Smooth muscle cell (in vitro differentiated cells): ENCODE measurements at regions not wholly inside any gene's neighbourhood (a gene's known extent, or its start where the extent isn't known, plus 50 kb on each side); places are given as distances from the start of the nearest gene placed in this dataset.
"Not testable (repeated sequence)": the region's sequence is repeated elsewhere in the genome, so short reads cannot be mapped to it uniquely, and the experiment has no call there.

Experiments
- DNase-seq: peaks from one replicate; lab custom pipeline; 2025; ENCODE audit not compliant: unreplicated experiment; lab: John Stamatoyannopoulos, UW
- H2AFZ ChIP-seq: fragments of 200-600 bp; sonication (generic); 2 replicates; pipeline ENCODE4 v1.6.0; 2016; ENCODE audit warnings: antibody characterized with exemption, low read depth, mild to moderate bottlenecking
- H3F3A ChIP-seq: fragments of 200-600 bp; sonication (generic); 2 replicates; pipeline ENCODE4 v1.6.0; 2017; ENCODE audit warnings: antibody characterized with exemption, low read depth
- H3K27ac ChIP-seq: fragments of 200-600 bp; sonication (generic); 2 replicates; pipeline ENCODE4 v1.5.1; 2016; ENCODE audit warnings: low read depth, mild to moderate bottlenecking
- H3K27me3 ChIP-seq: fragments of 200-600 bp; sonication (generic); 2 replicates; pipeline ENCODE4 v1.6.1; 2016; ENCODE audit warnings: low read depth, mild to moderate bottlenecking
- H3K36me3 ChIP-seq: fragments of 200-600 bp; sonication (generic); 2 replicates; pipeline ENCODE4 v1.5.1; 2016; ENCODE audit warnings: low read depth
- H3K4me1 ChIP-seq: fragments of 200-600 bp; sonication (generic); 2 replicates; pipeline ENCODE4 v1.5.1; 2016; ENCODE audit warnings: low read depth
- H3K4me2 ChIP-seq: fragments of 200-600 bp; sonication (generic); 2 replicates; pipeline ENCODE4 v1.6.0; 2016; ENCODE audit warnings: mild to moderate bottlenecking
- H3K4me3 ChIP-seq: fragments of 200-600 bp; sonication (generic); 2 replicates; pipeline ENCODE4 v1.5.1; 2016; ENCODE audit warnings: mild to moderate bottlenecking
- H3K79me2 ChIP-seq: fragments of 200-600 bp; sonication (generic); 2 replicates; pipeline ENCODE4 v1.6.0; 2016; ENCODE audit warnings: low read depth, mild to moderate bottlenecking
- H3K9ac ChIP-seq: fragments of 200-600 bp; sonication (generic); 2 replicates; pipeline ENCODE4 v1.6.0; 2016; ENCODE audit warnings: low read depth
- H3K9me3 ChIP-seq: fragments of 200-600 bp; sonication (generic); replicated peaks from 2 replicates; pipeline ENCODE4 v1.5.1; 2016; ENCODE audit warnings: low read depth
- H4K20me1 ChIP-seq: fragments of 200-600 bp; sonication (generic); 2 replicates; pipeline ENCODE4 v1.6.0; 2016; ENCODE audit warnings: low read depth
- CTCF ChIP-seq: fragments of 200-600 bp; sonication (generic); IDR thresholded peaks from 2 replicates; pipeline ENCODE4 v1.5.1; 2017; ENCODE audit warnings: borderline replicate concordance, mild to moderate bottlenecking, antibody characterized with exemption; ENCODE audit not compliant: insufficient read depth, poor library complexity, severe bottlenecking
- WGBS: methylation state at CpG from one replicate; pipeline ENCODE4 v1.1.7; 2016; ENCODE audit warnings: low lambda C conversion rate; 5-methylcytosine and 5-hydroxymethylcytosine counted together

GRCh38 chr21:28066076-28066475, 926.6 kb downstream of the LTN1 start:
- H3K79me2 ChIP-seq = no peaks in the 10 kb centered on the region
- no peak overlapping the region for H3K9ac ChIP-seq
- no peaks in the 10 kb centered on the region for H3K27me3 ChIP-seq
- no peak overlapping the region for H3K4me2 ChIP-seq
- no peaks in the 10 kb centered on the region for H3F3A ChIP-seq
- H3K9me3 ChIP-seq = no peaks in the 10 kb centered on the region
- peaks cover 17% of the 10 kb centered on the region for H3K4me1 ChIP-seq
- no peak overlapping the region for H3K4me3 ChIP-seq
- peak overlapping the region; percentile 78 for H2AFZ ChIP-seq
- no peaks in the 10 kb centered on the region for H4K20me1 ChIP-seq
- DNase-seq = no peak
- TF ChIP-seq CTCF = no peak
- H3K27ac ChIP-seq = no peak overlapping the region
- 100% methylated on average over 1 of the region's 1 CpG for WGBS
- no peaks in the 10 kb centered on the region for H3K36me3 ChIP-seq

DNA sequence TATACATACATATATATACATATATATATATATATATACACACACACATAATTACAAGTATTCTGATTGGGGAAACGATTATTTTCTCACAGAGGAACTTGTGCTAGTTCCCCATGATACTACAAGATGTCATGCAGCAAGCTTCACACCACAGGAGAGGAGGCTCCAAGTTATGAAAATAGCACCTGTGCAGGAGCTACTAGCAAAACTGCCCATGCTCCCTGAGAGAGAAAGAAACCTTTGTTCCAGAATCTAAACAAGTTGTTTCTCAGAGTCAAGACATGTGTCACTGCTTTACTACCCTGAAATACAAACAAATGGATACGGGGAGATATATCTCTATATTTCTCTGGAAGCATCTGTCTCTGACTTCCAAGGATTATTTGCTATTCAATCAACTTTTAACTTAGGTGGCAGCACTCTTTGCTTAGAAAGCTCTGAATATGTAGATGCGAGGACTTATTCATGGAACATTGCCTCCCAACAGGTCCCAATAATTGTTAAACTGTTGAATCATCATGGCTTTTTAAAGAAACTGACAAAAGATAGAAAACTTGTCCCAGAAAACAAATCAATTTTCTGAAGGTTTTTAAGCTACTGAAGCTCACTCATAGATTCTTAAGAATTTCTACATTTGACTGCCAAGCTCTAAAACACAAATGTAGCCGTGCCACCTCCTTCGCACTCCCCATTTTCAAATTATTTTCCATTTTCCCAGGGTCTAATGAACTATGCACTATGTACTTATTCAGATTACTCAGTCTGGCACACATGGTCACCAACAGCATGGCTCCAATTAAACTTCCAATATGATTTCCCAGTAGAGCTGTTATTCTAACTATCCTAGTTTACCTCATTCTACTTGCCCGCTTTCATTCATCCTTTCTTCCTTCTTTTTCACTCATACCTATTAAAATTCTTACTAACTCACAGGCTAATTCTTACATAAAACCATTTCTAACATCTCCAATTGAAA, 929.1 kb downstream of the LTN1 start:
- H3K4me1 ChIP-seq = peaks cover 5% of the 10 kb centered on the region
- DNase-seq = no peak
- H2AFZ ChIP-seq = no peak overlapping the region
- H3K4me2 ChIP-seq = no peak overlapping the region
- no peaks in the 10 kb centered on the region for H3K36me3 ChIP-seq
- TF ChIP-seq CTCF = no peak
- H3K9me3 ChIP-seq = no peaks in the 10 kb centered on the region
- WGBS = 94% methylated on average over 6 of the region's 6 CpGs
- H3K4me3 ChIP-seq = no peak overlapping the region
- H3K27ac ChIP-seq = no peak overlapping the region
- no peaks in the 10 kb centered on the region for H4K20me1 ChIP-seq
- H3K9ac ChIP-seq = no peak overlapping the region
- no peaks in the 10 kb centered on the region for H3K27me3 ChIP-seq
- no peaks in the 10 kb centered on the region for H3K79me2 ChIP-seq
- no peaks in the 10 kb centered on the region for H3F3A ChIP-seq

- 29% methylated on average over 1 of the region's 1 CpG for WGBS
- not testable (repeated sequence) for H3F3A ChIP-seq, H3K36me3 ChIP-seq, H3K79me2 ChIP-seq, H3K9ac ChIP-seq, H4K20me1 ChIP-seq, H2AFZ ChIP-seq, H3K4me1 ChIP-seq, H3K4me2 ChIP-seq, H3K9me3 ChIP-seq, DNase-seq, H3K27me3 ChIP-seq, H3K4me3 ChIP-seq
- peak overlapping the region; percentile 69 for H3K27ac ChIP-seq
These were observed 939.7 kb downstream of the LTN1 start for GRCh38 chr21:28052956-28053355.

DNA sequence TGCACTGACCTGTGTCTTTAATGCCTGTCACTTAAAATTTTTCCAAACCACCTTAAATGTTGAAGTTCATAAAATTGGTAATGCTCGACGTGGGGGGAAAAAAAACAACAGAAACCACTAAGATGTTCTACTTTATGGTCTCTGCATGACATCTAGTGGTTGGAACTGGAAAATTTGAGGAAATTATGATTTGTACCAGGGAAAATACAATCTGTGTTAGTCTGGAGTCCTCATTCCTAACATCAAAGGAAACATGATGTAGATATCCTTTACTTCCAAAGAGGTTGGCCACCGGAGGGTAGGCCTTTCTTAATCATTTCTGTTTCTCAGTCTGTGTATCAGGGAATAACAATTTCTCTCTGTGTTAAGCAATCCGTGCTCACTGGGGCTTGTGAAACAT, 941.0 kb downstream of the LTN1 start:
- H2AFZ ChIP-seq, H3F3A ChIP-seq, H3K27me3 ChIP-seq, H3K4me3 ChIP-seq, DNase-seq, H3K9ac ChIP-seq, H3K79me2 ChIP-seq, H3K9me3 ChIP-seq, H4K20me1 ChIP-seq, H3K4me1 ChIP-seq, H3K36me3 ChIP-seq, H3K27ac ChIP-seq: not testable (repeated sequence)
- peak overlapping the region; percentile 66 for H3K4me2 ChIP-seq
- 16% methylated on average over 4 of the region's 4 CpGs for WGBS
- TF ChIP-seq CTCF = peak; percentile 70

GRCh38 chr21:28035692-28036091, 957.0 kb downstream of the LTN1 start:
- H3F3A ChIP-seq, H3K9me3 ChIP-seq, H4K20me1 ChIP-seq, DNase-seq, H3K4me1 ChIP-seq, H2AFZ ChIP-seq, H3K4me2 ChIP-seq, H3K4me3 ChIP-seq, H3K27me3 ChIP-seq, H3K27ac ChIP-seq, H3K36me3 ChIP-seq, H3K79me2 ChIP-seq, H3K9ac ChIP-seq: not testable (repeated sequence)

DNA sequence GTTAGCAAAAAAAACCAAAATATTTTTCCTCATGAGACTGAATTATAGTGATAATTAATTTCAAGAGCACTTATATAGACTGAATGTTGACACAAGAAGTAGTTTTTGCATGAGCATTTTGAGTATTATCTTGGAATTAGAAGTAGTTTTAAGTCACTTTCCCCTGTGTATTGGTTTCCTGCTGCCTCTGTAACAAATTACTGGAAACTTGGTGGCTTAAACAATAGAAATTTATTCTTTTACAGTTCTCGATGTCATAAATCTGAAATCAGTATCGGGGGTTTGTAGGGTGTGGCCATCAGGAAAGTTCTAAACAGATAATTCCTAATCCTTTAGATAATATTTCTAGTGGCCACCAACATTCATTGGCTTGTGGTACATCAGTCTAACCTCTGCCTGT, 957.8 kb downstream of the LTN1 start:
- H3K27me3 ChIP-seq, H3K4me1 ChIP-seq, H3K9ac ChIP-seq, DNase-seq, H3K27ac ChIP-seq, H3K4me3 ChIP-seq, H4K20me1 ChIP-seq, H3F3A ChIP-seq, H2AFZ ChIP-seq, H3K79me2 ChIP-seq, H3K36me3 ChIP-seq, H3K9me3 ChIP-seq, H3K4me2 ChIP-seq: not testable (repeated sequence)
- WGBS = 97% methylated on average over 2 of the region's 2 CpGs
